NCI-H146 (cell line): ENCODE measurements at regions not wholly inside any gene's neighbourhood (a gene's known extent, or its start where the extent isn't known, plus 50 kb on each side); places are given as distances from the start of the nearest gene placed in this dataset.

ENCODE experiments used
- DNase-seq: peaks from one replicate; lab custom pipeline; 2025; lab: John Stamatoyannopoulos, UW

GRCh38 chr2:19846567-19846966 lies 55.2 kb downstream of the TTC32 start:
- DNase-seq = no peak

GRCh38 chr2:19846030-19846429 lies 55.8 kb downstream of the TTC32 start:
- DNase-seq = no peak

GRCh38 chr2:19845323-19845920 lies 56.4 kb downstream of the TTC32 start:
- no peak for DNase-seq

GRCh38 chr2:19844750-19845149 lies 57.0 kb downstream of the TTC32 start:
- DNase-seq = no peak

- no peak for DNase-seq
These were observed 57.7 kb downstream of the TTC32 start for GRCh38 chr2:19843992-19844515.

- DNase-seq = no peak
These were observed 59.7 kb downstream of the TTC32 start for GRCh38 chr2:19841918-19842693.

- DNase-seq = no peak
These were observed 62.3 kb downstream of the TTC32 start for GRCh38 chr2:19839438-19839837.

- DNase-seq = no peak
These were observed 63.2 kb downstream of the TTC32 start for GRCh38 chr2:19838616-19839015.

- no peak for DNase-seq
These were observed 64.5 kb downstream of the TTC32 start for GRCh38 chr2:19837235-19837766.

- no peak for DNase-seq
These were observed 66.0 kb downstream of the TTC32 start for GRCh38 chr2:19835781-19836281.

- no peak for DNase-seq
These were observed 67.8 kb downstream of the TTC32 start for GRCh38 chr2:19833978-19834377.

- no peak for DNase-seq
These were observed 72.1 kb downstream of the TTC32 start for GRCh38 chr2:19829672-19830071.

- DNase-seq = no peak
These were observed 74.9 kb downstream of the TTC32 start for GRCh38 chr2:19826874-19827273.

GRCh38 chr2:19823507-19823906 lies 78.3 kb downstream of the TTC32 start:
- no peak for DNase-seq

GRCh38 chr2:19819097-19820065 lies 82.4 kb downstream of the TTC32 start:
- DNase-seq = no peak

- DNase-seq = no peak
These were observed 83.2 kb downstream of the TTC32 start for GRCh38 chr2:19818543-19818942.

- no peak for DNase-seq
These were observed 83.7 kb downstream of the TTC32 start for GRCh38 chr2:19818039-19818438.

GRCh38 chr2:19815746-19816145 lies 86.0 kb downstream of the TTC32 start:
- no peak for DNase-seq

GRCh38 chr2:19812166-19812565 lies 89.6 kb downstream of the TTC32 start:
- DNase-seq = no peak

- DNase-seq = no peak
These were observed 90.6 kb downstream of the TTC32 start for GRCh38 chr2:19811186-19811585.

GRCh38 chr2:19810637-19811036 lies 91.1 kb downstream of the TTC32 start:
- DNase-seq = no peak

- no peak for DNase-seq
These were observed 91.6 kb downstream of the TTC32 start for GRCh38 chr2:19810148-19810547.
